Activated gamma-delta T cell treated with anti-CD3 and anti-CD28 coated beads, Interleukin-2, amount 50 U/mL, for 16 hours (primary cell): ENCODE measurements at regions not wholly inside any gene's neighbourhood (a gene's known extent, or its start where the extent isn't known, plus 50 kb on each side); places are given as distances from the start of the nearest gene placed in this dataset.

Experiments
- DNase-seq: peaks from one replicate; pipeline ENCODE4 v3.0.0-alpha.2; 2020; ENCODE audit warnings: low read depth

GRCh38 chr21:25133939-25134338, 473.3 kb downstream of the MRPL39 start:
- no peak for DNase-seq

- DNase-seq, result no peak
These were observed 479.5 kb downstream of the MRPL39 start for GRCh38 chr21:25127811-25128210.

GRCh38 chr21:25127007-25127406, 480.3 kb downstream of the MRPL39 start:
- DNase-seq, result no peak

- no peak for DNase-seq
These were observed 480.7 kb downstream of the MRPL39 start for GRCh38 chr21:25126564-25126963.

GRCh38 chr21:25118648-25119047, 488.6 kb downstream of the MRPL39 start:
- DNase-seq, result no peak

GRCh38 chr21:25115021-25115420, 492.3 kb downstream of the MRPL39 start:
- no peak for DNase-seq

GRCh38 chr21:25107708-25108107, 499.6 kb downstream of the MRPL39 start:
- DNase-seq, result no peak

GRCh38 chr21:25103500-25104207, 503.6 kb downstream of the MRPL39 start:
- no peak for DNase-seq

- no peak for DNase-seq
These were observed 509.6 kb downstream of the MRPL39 start for GRCh38 chr21:25097648-25098047.

GRCh38 chr21:25094695-25095094, 512.6 kb downstream of the MRPL39 start:
- DNase-seq, result no peak

GRCh38 chr21:25092441-25093011, 514.8 kb downstream of the MRPL39 start:
- no peak for DNase-seq

GRCh38 chr21:25081096-25081495, 526.2 kb downstream of the MRPL39 start:
- DNase-seq, result no peak

- no peak for DNase-seq
These were observed 526.6 kb downstream of the MRPL39 start for GRCh38 chr21:25080661-25081060.

GRCh38 chr21:25080141-25080540, 527.1 kb downstream of the MRPL39 start:
- no peak for DNase-seq

- no peak for DNase-seq
These were observed 528.2 kb downstream of the MRPL39 start for GRCh38 chr21:25079053-25079452.

GRCh38 chr21:25062061-25062460, 545.2 kb downstream of the MRPL39 start:
- DNase-seq, result no peak

GRCh38 chr21:25054689-25055088, 552.6 kb downstream of the MRPL39 start:
- no peak for DNase-seq

- no peak for DNase-seq
These were observed 567.6 kb downstream of the MRPL39 start for GRCh38 chr21:25039461-25040380.

- DNase-seq, result no peak
These were observed 570.5 kb downstream of the MRPL39 start for GRCh38 chr21:25036775-25037174.

- DNase-seq, result no peak
These were observed 575.5 kb downstream of the MRPL39 start for GRCh38 chr21:25031750-25032149.

GRCh38 chr21:25029580-25029979, 577.7 kb downstream of the MRPL39 start:
- no peak for DNase-seq

- no peak for DNase-seq
These were observed 581.7 kb downstream of the MRPL39 start for GRCh38 chr21:25025596-25025995.

GRCh38 chr21:25024639-25025038, 582.6 kb downstream of the MRPL39 start:
- DNase-seq, result no peak
